ENCODE measurements at regions not wholly inside any gene's neighbourhood (a gene's known extent, or its start where the extent isn't known, plus 50 kb on each side); places are given as distances from the start of the nearest gene placed in this dataset.
A peak's percentile ranks its signal among the peaks of the same experiment; 100 is the strongest.

DNA sequence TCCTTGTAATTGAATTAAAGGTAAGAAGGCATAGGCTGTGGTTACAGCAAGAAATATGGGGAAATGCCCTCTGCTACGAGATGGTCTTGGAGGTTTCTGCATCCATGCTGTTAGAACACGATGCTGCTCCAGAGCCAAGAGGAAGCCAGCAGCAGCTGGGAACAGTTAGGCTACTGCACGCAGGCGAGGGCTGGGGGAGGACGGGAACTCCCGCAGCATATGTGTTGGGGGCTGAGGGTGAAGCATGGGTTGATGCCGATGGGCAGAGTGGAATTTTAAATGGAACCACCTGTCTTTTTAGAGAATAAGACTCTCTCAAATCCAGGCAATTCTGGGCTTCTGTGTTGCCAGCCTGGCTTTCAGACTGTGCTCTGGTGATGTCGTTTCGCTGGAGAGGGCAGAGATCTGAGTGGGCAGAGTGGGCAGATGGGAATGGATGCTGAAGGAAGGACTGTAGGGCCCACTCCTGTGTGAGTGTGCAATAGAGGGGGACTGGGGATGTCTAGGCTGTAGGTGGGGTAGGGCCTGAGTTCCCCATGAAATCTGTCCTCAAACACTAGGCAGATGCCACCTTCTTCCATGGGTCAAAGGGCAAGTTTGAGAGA is 417.0 kb upstream of the TPM1 start:
- Histone ChIP-seq H3K27ac (no peak overlapping the region), H3K79me2 (peaks cover 25% of the 10 kb centered on the region), H3K4me2 (peak overlapping the region; percentile 36), H3K9me2 (replicated peaks; ENCODE audit: insufficient read depth) (no peaks in the 10 kb centered on the region), H3K36me3 (replicated peaks; ENCODE audit: insufficient read depth, low read depth) (no peaks in the 10 kb centered on the region), H3K27me3 (no peaks in the 10 kb centered on the region), H3K9me3 (ENCODE audit: low read depth) (no peaks in the 10 kb centered on the region), H3K4me3 (no peak overlapping the region), H3K4me1 (ENCODE audit: insufficient read depth) (peaks cover 10% of the 10 kb centered on the region), H4K20me1 (ENCODE audit: insufficient read depth, poor library complexity, severe bottlenecking) (no peaks in the 10 kb centered on the region), H2AFZ (no peak overlapping the region)
- peak; percentile 40 for DNase-seq (ENCODE audit: low spot score)
- WGBS (ENCODE audit: low lambda C conversion rate, missing lambda C conversion rate) = 40% methylated on average over 9 of the region's 9 CpGs
- TF ChIP-seq EZH2 (IDR thresholded peaks at IDR 0.05; ENCODE audit: borderline replicate concordance) (no peak), EZH2phosphoT487 (IDR thresholded peaks at IDR 0.05; ENCODE audit: low read depth, severe bottlenecking, unreplicated experiment) (no peak)
- TF ChIP-seq, protein P1, sequence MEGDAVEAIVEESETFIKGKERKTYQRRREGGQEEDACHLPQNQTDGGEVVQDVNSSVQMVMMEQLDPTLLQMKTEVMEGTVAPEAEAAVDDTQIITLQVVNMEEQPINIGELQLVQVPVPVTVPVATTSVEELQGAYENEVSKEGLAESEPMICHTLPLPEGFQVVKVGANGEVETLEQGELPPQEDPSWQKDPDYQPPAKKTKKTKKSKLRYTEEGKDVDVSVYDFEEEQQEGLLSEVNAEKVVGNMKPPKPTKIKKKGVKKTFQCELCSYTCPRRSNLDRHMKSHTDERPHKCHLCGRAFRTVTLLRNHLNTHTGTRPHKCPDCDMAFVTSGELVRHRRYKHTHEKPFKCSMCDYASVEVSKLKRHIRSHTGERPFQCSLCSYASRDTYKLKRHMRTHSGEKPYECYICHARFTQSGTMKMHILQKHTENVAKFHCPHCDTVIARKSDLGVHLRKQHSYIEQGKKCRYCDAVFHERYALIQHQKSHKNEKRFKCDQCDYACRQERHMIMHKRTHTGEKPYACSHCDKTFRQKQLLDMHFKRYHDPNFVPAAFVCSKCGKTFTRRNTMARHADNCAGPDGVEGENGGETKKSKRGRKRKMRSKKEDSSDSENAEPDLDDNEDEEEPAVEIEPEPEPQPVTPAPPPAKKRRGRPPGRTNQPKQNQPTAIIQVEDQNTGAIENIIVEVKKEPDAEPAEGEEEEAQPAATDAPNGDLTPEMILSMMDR (IDR thresholded peaks at IDR 0.05; ENCODE audit: poor library complexity) = no peak

DNA sequence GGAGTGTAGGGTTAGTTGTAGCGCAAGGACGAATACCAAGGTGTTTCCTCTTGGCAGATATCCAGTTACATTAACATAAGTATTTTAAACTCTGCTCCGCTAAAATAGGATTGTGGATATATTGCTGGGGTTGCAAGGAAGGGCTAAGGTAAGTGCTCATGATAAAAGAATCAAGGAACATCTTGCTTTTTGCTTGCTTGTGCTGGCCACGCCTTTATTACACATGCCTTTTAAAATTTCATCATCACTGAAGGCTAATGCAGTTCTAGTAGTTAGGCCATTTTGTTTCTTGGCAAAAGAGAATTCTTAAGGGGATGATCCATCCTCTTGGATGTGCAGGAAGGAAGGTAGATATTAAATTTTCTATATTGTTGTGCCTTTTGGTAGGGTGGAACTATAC is 415.6 kb upstream of the TPM1 start:
- no peak for DNase-seq (ENCODE audit: low spot score)
- Histone ChIP-seq H2AFZ (no peak overlapping the region), H3K27ac (no peak overlapping the region), H3K9me2 (replicated peaks; ENCODE audit: insufficient read depth) (no peaks in the 10 kb centered on the region), H3K9me3 (ENCODE audit: low read depth) (no peaks in the 10 kb centered on the region), H4K20me1 (ENCODE audit: insufficient read depth, poor library complexity, severe bottlenecking) (no peaks in the 10 kb centered on the region), H3K79me2 (peaks cover 22% of the 10 kb centered on the region), H3K4me2 (no peak overlapping the region), H3K4me3 (no peak overlapping the region), H3K27me3 (no peaks in the 10 kb centered on the region), H3K36me3 (replicated peaks; ENCODE audit: insufficient read depth, low read depth) (no peaks in the 10 kb centered on the region), H3K4me1 (ENCODE audit: insufficient read depth) (peaks cover 10% of the 10 kb centered on the region)
- TF ChIP-seq EZH2 (IDR thresholded peaks at IDR 0.05; ENCODE audit: borderline replicate concordance) = no peak
- 86% methylated on average over 4 of the region's 4 CpGs for WGBS (ENCODE audit: low lambda C conversion rate, missing lambda C conversion rate)

DNA sequence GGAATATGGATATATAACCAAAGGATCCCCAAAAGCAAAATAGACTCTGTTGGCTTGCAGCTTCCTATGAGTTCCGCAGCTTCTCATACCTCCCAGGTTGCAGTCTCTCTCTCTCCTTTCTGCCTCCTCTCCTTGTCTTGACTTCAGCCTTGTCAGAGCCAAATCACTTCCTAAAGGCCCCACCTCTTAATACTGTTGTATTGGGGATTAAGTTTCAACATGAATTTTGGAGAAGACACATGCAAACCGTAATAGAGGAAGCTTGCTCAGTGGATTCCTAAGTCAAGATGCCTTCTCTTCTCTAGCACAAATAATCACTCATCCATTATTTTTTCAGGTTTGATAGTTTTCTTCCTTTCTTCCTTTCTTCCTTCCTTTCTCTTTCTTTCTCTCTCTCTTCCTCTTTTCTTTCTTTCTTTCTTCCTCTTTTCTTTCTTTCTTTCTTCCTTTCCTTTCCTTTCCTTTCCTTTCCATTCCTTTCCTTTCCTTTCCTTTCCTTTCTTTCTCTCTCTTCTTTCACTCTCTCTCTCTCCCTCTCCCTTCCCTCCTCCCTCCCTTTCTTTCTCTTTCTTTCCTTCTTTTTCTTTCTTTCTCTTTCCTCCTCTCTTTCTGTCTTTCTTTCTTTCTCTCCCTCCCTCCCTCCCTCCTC is 411.3 kb upstream of the TPM1 start:
- Histone ChIP-seq H3K36me3 (replicated peaks; ENCODE audit: insufficient read depth, low read depth) (no peaks in the 10 kb centered on the region), H3K79me2 (peaks cover 24% of the 10 kb centered on the region), H3K9me3 (ENCODE audit: low read depth) (no peaks in the 10 kb centered on the region), H2AFZ (no peak overlapping the region), H3K4me2 (no peak overlapping the region), H3K4me1 (ENCODE audit: insufficient read depth) (no peaks in the 10 kb centered on the region), H3K9me2 (replicated peaks; ENCODE audit: insufficient read depth) (no peaks in the 10 kb centered on the region), H3K4me3 (no peak overlapping the region), H4K20me1 (ENCODE audit: insufficient read depth, poor library complexity, severe bottlenecking) (no peaks in the 10 kb centered on the region), H3K27me3 (no peaks in the 10 kb centered on the region), H3K27ac (no peak overlapping the region)
- TF ChIP-seq, protein P1 (IDR thresholded peaks at IDR 0.05; ENCODE audit: poor library complexity) = no peak
- TF ChIP-seq EZH2phosphoT487 (IDR thresholded peaks at IDR 0.05; ENCODE audit: low read depth, severe bottlenecking, unreplicated experiment) (no peak), EZH2 (IDR thresholded peaks at IDR 0.05; ENCODE audit: borderline replicate concordance) (no peak)
- WGBS (ENCODE audit: low lambda C conversion rate, missing lambda C conversion rate) = 82% methylated on average over 2 of the region's 2 CpGs
- DNase-seq (ENCODE audit: low spot score) = no peak

DNA sequence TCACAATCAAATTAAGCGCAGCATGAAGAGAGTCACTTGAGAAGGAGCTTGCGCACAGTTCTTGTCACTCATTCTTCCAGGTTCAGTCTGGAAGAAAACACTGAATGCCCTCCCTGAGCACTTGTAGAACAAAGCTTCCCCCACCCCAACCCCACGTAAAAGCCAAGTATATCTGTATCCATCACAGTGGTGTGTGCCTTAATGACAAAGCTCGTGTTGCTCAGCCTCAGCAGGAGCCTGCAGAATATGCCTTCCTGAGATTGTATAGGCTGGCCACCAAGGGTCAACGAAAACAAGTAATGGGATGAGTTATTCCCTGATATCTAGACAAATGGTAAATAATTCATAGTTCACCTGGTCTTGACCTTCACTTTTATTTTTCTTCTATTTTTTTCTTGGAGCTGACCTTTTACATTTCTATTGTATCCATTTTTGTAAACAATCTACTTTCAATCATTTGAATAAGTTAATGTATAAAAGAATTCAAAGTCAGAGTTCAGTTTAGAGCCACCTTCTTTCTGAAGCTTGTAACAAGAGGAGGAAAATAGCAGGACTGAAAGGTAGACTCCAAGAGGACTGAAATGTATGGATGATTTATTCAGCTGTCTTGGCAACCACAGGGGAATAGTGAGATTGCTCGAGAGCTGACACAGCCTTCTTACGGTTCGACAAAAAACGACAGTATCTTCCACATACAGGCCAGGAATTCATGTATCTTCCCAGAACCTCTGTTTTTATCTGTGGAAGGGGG is 405.5 kb upstream of the TPM1 start:
- Histone ChIP-seq H3K9me3 (ENCODE audit: low read depth) (no peaks in the 10 kb centered on the region), H4K20me1 (ENCODE audit: insufficient read depth, poor library complexity, severe bottlenecking) (no peaks in the 10 kb centered on the region), H3K36me3 (replicated peaks; ENCODE audit: insufficient read depth, low read depth) (no peaks in the 10 kb centered on the region), H3K4me2 (no peak overlapping the region), H3K27ac (no peak overlapping the region), H3K4me3 (no peak overlapping the region), H2AFZ (no peak overlapping the region), H3K27me3 (no peaks in the 10 kb centered on the region), H3K4me1 (ENCODE audit: insufficient read depth) (no peaks in the 10 kb centered on the region), H3K9me2 (replicated peaks; ENCODE audit: insufficient read depth) (no peaks in the 10 kb centered on the region), H3K79me2 (peaks cover 39% of the 10 kb centered on the region)
- 68% methylated on average over 9 of the region's 9 CpGs for WGBS (ENCODE audit: low lambda C conversion rate, missing lambda C conversion rate)
- DNase-seq (ENCODE audit: low spot score) = no peak
- TF ChIP-seq, protein P1 (IDR thresholded peaks at IDR 0.05; ENCODE audit: poor library complexity) = no peak
- TF ChIP-seq EZH2 (IDR thresholded peaks at IDR 0.05; ENCODE audit: borderline replicate concordance) (no peak), EZH2phosphoT487 (IDR thresholded peaks at IDR 0.05; ENCODE audit: low read depth, severe bottlenecking, unreplicated experiment) (no peak)
